Gastroesophageal sphincter (tissue), 4 donors: ENCODE measurements at regions not wholly inside any gene's neighbourhood (a gene's known extent, or its start where the extent isn't known, plus 50 kb on each side); places are given as distances from the start of the nearest gene placed in this dataset.

ENCODE experiments used
- ATAC-seq: fragments of 150-250 bp; one replicate; pipeline ENCODE4 v1.9.1; 2016; ENCODE audit warnings: mild to moderate bottlenecking, moderate library complexity
- H3K27ac ChIP-seq, 4 donors: fragments of 200-600 bp; sonication (generic) in 3 of 4; 1 replicate in 3 of 4; 2 replicates in 1 of 4; pipeline ENCODE4 v1.5.1; 2016 to 2019
- H3K27me3 ChIP-seq: fragments of 200-600 bp; sonication (generic); one replicate; pipeline ENCODE4 v1.5.1; 2019
- H3K36me3 ChIP-seq, 2 donors: fragments of 200-600 bp; sonication (generic); one replicate each; pipeline ENCODE4 v1.5.1; 2019; ENCODE audit warnings: control low read depth in 1 of 2
- H3K4me1 ChIP-seq, 3 donors: fragments of 200-600 bp; sonication (generic); 1 replicate in 2 of 3; 2 replicates in 1 of 3; pipeline ENCODE4 v1.5.1; 2016 to 2019; ENCODE audit warnings: control low read depth in 2 of 3
- H3K4me3 ChIP-seq, 2 donors: fragments of 200-600 bp; sonication (generic); one replicate each; pipeline ENCODE4 v1.5.1; 2019; ENCODE audit warnings: mild to moderate bottlenecking in 1 of 2, moderate library complexity in 1 of 2
- H3K9me3 ChIP-seq, 3 donors: fragments of 200-600 bp; sonication (generic); one replicate each; pipeline ENCODE4 v1.5.1; 2017 to 2019; ENCODE audit warnings: control low read depth in 2 of 3
- EP300 ChIP-seq: sonication (generic); formaldehyde crosslinking; IDR thresholded peaks from one replicate; pipeline ENCODE4 v1.6.1; 2017; ENCODE audit warnings: antibody characterized with exemption, mild to moderate bottlenecking
- POLR2A ChIP-seq, 2 donors: fragments of 450-650 bp; IDR thresholded peaks; one replicate each; pipeline ENCODE4 v1.6.1; 2017; ENCODE audit warnings: antibody characterized with exemption in 2 of 2, mild to moderate bottlenecking in 2 of 2, moderate library complexity in 1 of 2
- POLR2AphosphoS5 ChIP-seq: sonication (generic); formaldehyde crosslinking; IDR thresholded peaks from one replicate; pipeline ENCODE4 v1.6.1; 2017; ENCODE audit warnings: antibody characterized with exemption
- WGBS, 2 donors: methylation state at CpG; one replicate each; pipeline ENCODE4 v1.1.5; 2018; ENCODE audit warnings: low coverage in 1 of 2; 5-methylcytosine and 5-hydroxymethylcytosine counted together
- TF ChIP-seq, protein P1 (sequence below), 4 experiments: fragments of 200-600 bp in 2 of 4; fragments of 450-650 bp in 2 of 4; sonication (generic) in 1 of 4; IDR thresholded peaks; one replicate each; pipeline ENCODE4 v1.5.1; 2017 to 2019; ENCODE audit warnings: antibody characterized with exemption in 4 of 4, mild to moderate bottlenecking in 2 of 4, moderate library complexity in 2 of 4

DNA sequence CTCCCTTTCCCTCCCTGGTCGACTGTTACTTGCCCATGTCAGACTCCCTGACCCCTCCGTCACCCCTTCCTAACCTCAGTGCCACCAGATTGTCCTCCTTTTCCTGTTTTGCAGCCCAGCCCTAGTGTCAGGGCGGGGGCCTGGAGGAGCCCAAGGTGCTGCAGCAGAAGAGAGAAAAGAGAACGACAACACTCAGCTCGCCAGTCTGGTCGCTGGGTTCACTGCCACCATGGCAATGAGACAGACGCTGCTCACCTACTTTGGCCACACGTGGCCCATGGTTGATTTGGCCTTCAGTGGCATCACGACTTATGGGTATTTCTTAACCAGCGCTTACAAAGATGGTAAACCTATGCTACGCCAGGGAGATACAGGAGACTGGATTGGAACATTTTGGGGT is 108.4 kb upstream of the RMDN2 start:
- peaks cover 0 to 4% (median 0%) of the 10 kb centered on the region in 3 donors for H3K9me3 ChIP-seq
- 89 to 94% methylated on average over 7 of the region's 11 CpGs for WGBS, 2 donors
- H3K27me3 ChIP-seq = no peaks in the 10 kb centered on the region
- TF ChIP-seq POLR2A (IDR thresholded peaks at IDR 0.05) (no peak), POLR2AphosphoS5 (no peak)
- ATAC-seq = no peak
- no peak overlapping the region for H3K27ac ChIP-seq
- H3K4me3 ChIP-seq = no peak overlapping the region
- H3K4me1 ChIP-seq = no peaks in the 10 kb centered on the region
- H3K36me3 ChIP-seq = no peaks in the 10 kb centered on the region

DNA sequence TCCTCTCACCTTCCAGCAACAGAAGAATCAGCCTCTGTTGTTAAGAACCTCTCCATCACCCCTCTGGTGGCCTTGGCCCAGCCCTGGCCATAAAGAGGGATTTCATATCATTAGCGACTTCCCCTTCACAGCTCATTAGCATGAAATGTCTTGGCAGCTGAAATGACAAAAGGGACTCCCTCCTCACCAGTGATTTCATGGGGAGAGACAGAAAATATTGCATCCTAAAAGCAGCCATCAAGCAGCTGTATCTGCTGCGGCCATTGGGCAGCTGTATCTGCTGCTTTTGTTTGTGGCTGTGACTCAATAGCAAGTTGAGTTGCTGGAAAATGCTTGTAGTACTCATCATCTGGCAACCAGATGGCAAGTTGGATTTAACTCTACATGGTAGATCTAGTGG is 105.9 kb upstream of the RMDN2 start:
- peaks cover 0 to 4% (median 0%) of the 10 kb centered on the region in 3 donors for H3K9me3 ChIP-seq
- H3K27me3 ChIP-seq = no peaks in the 10 kb centered on the region
- no peak overlapping the region for H3K27ac ChIP-seq
- TF ChIP-seq, protein P1, sequence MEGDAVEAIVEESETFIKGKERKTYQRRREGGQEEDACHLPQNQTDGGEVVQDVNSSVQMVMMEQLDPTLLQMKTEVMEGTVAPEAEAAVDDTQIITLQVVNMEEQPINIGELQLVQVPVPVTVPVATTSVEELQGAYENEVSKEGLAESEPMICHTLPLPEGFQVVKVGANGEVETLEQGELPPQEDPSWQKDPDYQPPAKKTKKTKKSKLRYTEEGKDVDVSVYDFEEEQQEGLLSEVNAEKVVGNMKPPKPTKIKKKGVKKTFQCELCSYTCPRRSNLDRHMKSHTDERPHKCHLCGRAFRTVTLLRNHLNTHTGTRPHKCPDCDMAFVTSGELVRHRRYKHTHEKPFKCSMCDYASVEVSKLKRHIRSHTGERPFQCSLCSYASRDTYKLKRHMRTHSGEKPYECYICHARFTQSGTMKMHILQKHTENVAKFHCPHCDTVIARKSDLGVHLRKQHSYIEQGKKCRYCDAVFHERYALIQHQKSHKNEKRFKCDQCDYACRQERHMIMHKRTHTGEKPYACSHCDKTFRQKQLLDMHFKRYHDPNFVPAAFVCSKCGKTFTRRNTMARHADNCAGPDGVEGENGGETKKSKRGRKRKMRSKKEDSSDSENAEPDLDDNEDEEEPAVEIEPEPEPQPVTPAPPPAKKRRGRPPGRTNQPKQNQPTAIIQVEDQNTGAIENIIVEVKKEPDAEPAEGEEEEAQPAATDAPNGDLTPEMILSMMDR (IDR thresholded peaks at IDR 0.05) = no peak
- TF ChIP-seq POLR2AphosphoS5 = no peak
- TF ChIP-seq EP300 = no peak
- no peak for TF ChIP-seq POLR2A (IDR thresholded peaks at IDR 0.05)
- no peak for ATAC-seq
- no peaks in the 10 kb centered on the region for H3K36me3 ChIP-seq
- peaks cover 0 to 3% (median 0%) of the 10 kb centered on the region in 3 donors for H3K4me1 ChIP-seq
- no peak overlapping the region for H3K4me3 ChIP-seq
- WGBS, 2 donors = 79 to 84% methylated on average over 2 of the region's 2 CpGs

DNA sequence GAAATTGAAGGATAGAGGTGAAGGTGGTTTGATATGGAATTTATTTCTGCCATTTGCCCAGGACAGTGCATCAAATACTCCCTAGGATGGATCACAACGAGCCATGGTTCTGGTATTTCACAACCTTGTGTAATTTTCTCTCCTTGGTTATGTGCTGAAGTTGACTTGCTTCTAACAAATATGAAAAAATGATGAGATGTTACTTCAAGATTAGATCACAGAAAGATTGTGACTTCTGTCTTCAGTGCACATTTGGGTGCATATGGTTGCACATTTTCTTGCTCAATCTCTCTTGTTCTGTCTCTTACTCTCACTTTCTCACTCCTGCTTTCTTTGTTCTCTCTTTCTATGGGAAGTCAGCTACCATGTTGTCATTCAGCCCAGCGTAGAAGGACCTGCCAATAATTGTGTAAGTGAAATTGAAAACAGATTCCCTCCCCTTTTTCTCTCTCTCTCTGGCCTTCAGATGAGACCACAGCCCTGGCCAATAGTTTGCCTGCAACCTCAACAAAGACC is 104.6 kb upstream of the RMDN2 start:
- H3K4me3 ChIP-seq = no peak overlapping the region
- peaks cover 0 to 4% (median 0%) of the 10 kb centered on the region in 3 donors for H3K9me3 ChIP-seq
- H3K27ac ChIP-seq = no peak overlapping the region
- peaks cover 0 to 3% (median 0%) of the 10 kb centered on the region in 3 donors for H3K4me1 ChIP-seq
- H3K36me3 ChIP-seq = no peaks in the 10 kb centered on the region
- H3K27me3 ChIP-seq = no peaks in the 10 kb centered on the region
- TF ChIP-seq POLR2AphosphoS5 (no peak), POLR2A (IDR thresholded peaks at IDR 0.05) (no peak), EP300 (no peak)
- TF ChIP-seq, protein P1 (IDR thresholded peaks at IDR 0.05) = no peak
- ATAC-seq = no peak
- WGBS, 2 donors = 88 to 100% methylated on average over 2 of the region's 2 CpGs

DNA sequence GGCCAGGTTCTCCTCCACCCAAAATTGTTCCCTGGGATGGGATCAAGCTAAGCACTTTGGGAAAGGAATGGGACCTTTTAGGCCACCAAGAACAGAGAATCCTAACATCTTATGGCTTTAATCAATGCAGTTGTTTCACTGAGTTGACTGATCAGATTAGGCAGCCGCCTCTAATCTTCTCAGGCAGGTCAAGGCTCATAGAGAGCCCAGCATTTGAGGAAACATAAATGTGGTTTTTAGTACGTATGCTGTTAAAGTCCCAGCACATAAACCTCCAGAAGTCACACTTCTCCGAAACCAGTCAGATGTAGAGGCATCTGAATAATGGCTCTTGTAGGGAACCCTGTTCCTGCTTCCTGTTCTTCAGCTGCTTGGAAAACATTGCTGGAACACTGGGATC is 99.5 kb upstream of the RMDN2 start:
- TF ChIP-seq POLR2A (IDR thresholded peaks at IDR 0.05) = no peak
- TF ChIP-seq, protein P1 (IDR thresholded peaks at IDR 0.05) = no peak
- no peak for TF ChIP-seq EP300
- TF ChIP-seq POLR2AphosphoS5 = no peak
- Histone ChIP-seq H3K27me3 (no peaks in the 10 kb centered on the region), H3K27ac (no peak overlapping the region), H3K4me3 (no peak overlapping the region), H3K9me3 (peaks cover 0 to 3% (median 0%) of the 10 kb centered on the region in 3 donors), H3K4me1 (peaks cover 0 to 35% (median 0%) of the 10 kb centered on the region in 3 donors), H3K36me3 (no peaks in the 10 kb centered on the region)
- 73% methylated on average over 3 of the region's 3 CpGs; no CpG with 5 or more reads in 1 of the 2 donors for WGBS, 2 donors
- no peak for ATAC-seq

DNA sequence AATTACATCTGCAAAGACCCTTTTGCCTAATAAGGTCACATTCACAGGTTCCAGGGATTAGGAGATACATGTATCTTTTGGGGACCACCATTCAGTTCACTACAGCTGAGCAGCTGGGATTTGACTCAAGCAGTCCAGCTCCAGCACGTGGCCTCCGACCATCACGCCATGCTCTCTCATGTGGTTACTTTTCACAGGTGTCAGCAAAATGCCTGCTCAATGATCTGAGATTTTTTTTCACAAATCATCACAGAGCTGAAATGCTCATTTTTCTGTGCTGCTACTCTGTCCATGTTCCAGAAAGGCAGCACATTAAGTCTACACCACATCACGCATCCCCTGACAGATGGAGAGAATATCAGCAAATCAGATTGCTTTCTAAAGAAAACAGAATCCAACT is 98.5 kb upstream of the RMDN2 start:
- H3K4me1 ChIP-seq = peaks cover 0 to 42% (median 0%) of the 10 kb centered on the region in 3 donors
- H3K9me3 ChIP-seq = no peaks in the 10 kb centered on the region
- no peak for ATAC-seq
- TF ChIP-seq POLR2AphosphoS5 (no peak), POLR2A (IDR thresholded peaks at IDR 0.05) (no peak), EP300 (no peak)
- TF ChIP-seq, protein P1 (IDR thresholded peaks at IDR 0.05) = no peak
- no peak overlapping the region for H3K27ac ChIP-seq
- H3K4me3 ChIP-seq = no peak overlapping the region
- H3K27me3 ChIP-seq = no peaks in the 10 kb centered on the region
- 96 to 100% methylated on average over 3 to 4 of the region's 4 CpGs for WGBS, 2 donors
- no peaks in the 10 kb centered on the region for H3K36me3 ChIP-seq
